GM21447 (cell line): ENCODE measurements at regions not wholly inside any gene's neighbourhood (a gene's known extent, or its start where the extent isn't known, plus 50 kb on each side); places are given as distances from the start of the nearest gene placed in this dataset.
"Not testable (repeated sequence)": the region's sequence is repeated elsewhere in the genome, so short reads cannot be mapped to it uniquely, and the experiment has no call there.

Experiments
- ATAC-seq: cut with Tn5 transposase; IDR thresholded peaks from one replicate; pipeline ENCODE4 v1.9.1; 2021; ENCODE audit not compliant: unreplicated experiment

DNA sequence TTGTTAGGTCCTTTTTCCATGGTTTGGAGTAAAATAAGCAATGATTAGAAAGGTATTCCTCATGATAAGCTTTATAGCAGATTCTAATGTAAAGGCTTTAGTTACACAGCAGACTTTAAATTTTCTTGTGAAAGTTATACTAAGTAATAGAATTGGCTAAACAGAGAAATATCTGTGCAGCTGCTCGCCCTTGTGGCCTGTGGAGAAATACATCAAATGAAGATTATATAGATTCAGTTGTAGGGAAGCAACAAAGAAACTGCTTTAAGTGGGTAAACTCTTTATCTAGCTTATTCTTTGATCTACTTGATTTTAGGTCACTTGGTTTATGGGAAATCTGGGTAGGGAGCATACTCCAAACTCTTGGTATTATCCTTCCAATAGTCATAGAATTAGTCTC, 1269.7 kb upstream of the SPRY2 start:
- no peak for ATAC-seq

DNA sequence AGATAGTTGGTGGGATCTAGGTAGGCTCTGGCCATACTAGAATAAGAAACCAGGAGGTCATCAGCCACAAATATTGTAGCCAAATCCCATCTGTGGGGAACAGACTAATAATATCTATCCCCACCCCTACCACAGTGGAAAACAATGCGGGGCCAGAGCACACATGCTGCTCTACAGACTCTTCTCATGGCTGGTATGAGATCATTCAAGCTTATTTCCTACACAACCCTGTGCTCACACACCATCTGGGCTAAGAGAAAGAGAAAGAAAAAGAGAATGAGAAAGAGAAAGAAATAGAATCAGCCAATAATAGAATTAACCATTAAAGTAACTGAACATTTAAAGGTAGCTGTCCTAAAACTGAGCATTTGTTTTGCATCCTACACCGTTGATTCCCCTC, 1268.4 kb upstream of the SPRY2 start:
- no peak for ATAC-seq

DNA sequence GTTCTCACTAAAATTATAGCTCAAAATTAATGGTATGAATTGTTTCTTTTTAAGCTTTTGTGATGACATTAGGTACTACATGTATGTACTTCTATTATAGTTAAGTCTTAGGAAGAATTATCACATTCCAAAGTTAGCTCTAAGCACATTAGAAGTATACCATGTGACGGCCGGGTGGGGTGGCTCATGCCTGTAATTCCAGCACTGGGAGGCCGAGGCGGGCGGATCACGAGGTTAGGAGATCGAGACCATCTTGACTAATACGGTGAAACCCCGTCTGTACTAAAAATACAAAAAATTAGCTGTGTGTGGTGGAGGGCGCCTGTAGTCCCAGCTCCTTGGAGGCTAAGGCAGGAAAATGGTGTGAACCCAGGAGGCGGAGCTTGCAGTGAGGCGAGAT, 1265.1 kb upstream of the SPRY2 start:
- no peak for ATAC-seq

DNA sequence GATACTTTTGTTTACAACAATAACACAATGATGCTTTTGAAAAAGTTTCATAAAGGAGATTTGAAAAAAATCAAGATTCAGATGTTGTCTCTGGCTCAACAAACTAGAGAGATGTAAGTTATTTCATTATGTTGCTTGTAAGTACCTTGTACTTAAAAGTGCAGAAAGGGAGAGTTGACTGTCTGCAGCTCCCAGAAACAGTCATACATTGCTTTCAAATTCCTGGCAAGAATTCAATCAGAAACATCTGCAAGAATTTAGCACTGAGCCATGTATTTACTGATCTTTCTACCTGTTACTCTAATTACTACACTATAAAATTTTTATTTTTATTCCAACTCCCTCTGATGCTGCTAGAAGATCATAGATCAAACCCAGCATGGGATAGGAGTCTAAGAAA, 1261.3 kb upstream of the SPRY2 start:
- no peak for ATAC-seq

DNA sequence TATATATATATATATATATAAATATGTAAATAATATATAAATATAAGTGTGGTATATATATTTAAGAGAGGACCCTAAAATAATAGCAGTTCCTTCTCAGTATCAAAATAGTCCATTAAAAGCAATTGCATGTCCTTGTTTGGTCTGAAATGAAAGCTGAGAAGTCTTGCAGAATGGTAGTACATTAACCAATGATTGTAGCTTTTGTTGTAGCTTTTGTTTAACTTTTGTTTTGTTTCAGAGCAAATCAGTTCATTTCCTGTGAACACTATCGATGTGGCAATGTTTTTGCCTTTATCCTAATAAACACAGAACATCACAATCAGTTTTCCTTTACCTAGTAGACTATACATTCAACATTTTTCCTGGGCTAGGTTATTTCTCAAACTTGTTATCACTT, 1256.2 kb upstream of the SPRY2 start:
- ATAC-seq: no peak

DNA sequence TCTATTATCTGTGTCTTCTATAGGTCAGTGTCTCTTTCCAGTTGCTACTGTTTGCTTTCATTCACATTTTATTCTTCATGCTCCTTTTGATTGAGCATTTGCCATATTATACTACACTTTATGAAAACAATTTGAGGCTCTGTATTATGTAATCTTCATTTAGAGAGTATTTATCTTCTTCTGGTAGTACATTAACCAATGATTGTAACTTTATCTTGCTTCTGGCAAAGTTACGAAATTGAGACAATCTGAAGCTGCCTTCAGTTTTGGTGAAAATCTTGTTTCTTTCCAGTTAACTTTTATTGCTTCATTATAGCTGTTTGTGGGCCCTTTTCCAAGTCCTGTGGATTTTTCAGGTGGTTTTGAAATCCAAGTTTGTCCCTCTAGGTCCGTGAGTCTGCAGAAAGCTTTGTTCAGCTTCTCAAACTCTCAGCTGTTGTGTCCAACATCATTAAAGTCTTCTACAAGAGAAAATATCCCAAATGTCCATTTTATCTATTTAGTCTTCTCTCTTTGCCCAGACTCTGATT, 1255.4 kb upstream of the SPRY2 start:
- ATAC-seq: no peak

DNA sequence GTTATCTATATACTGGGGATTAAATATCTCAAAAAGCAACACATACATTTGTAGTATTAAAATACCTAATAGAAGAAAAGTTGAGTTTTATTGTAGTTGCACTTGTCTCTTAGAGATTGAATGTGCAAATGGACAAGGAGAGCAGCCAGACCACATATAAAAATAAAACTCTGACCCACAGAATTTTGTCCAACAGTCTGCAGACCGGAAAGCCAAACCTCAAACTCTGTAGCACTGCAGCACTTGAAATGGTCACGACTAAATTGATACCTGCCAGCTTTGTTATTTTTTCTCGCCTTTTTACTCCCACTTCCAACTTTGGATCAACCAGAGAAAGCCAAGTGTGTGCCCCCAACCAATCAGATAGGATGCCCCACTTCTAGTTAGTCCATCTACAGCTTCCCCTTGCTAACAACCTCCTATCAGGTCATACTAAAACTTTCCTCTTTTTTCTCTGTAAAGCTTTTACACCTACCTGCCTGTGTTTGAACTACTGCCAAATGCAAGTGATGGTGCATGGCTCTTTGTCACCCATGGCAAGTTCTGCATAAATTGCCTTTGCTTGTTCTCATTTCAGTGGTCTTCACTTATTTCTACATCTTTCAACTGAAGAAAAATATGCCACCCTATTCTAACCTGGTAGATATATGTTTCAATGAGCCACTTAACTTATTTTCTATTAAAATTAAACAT, 1250.7 kb upstream of the SPRY2 start:
- no peak for ATAC-seq

DNA sequence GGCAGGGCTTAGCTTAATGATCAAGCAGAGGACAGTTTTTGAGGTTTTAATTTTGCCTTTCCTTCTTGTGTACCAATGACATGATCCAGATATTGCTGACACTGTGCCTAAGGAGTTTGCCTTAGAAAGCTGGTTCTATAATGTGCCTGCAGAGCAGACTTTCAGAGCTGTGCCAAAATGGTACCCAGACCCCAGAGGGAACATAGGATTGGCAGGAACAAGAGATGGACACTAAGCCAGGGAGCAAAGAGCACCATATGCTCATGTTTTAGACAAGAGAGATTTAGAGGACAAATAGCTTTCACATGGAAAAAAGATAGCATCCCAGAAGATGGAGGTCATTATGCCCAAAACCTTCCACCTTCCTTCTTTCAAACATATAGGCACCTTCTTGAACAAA, 1241.5 kb upstream of the SPRY2 start:
- ATAC-seq: no peak

DNA sequence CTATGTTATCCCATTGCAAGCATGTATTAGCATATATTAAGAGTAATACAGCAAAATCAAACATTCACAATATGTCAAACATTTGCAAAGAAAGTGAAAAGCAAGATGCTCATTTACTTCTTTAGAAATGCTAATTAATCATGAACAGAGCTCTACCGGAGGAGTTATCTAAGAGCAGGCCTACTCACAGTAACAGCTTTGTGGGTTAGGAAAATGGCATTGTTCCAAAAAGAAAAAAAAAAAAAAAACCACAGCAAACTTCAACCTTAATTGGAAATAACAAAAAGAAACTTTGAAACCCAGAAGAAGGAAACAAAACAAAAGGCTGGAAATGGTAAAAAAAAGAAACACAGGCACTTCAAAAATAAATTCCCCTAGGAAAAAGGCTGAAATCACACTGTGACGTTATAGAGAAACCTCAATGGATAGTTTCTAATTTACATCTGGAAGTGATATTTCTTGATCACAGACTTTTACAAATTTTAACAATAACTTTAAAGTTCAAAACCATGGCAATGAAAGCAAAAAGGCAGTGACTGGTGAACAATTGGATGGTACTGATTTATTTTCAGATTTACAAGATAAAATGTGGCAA, 1236.8 kb upstream of the SPRY2 start:
- ATAC-seq: no peak

DNA sequence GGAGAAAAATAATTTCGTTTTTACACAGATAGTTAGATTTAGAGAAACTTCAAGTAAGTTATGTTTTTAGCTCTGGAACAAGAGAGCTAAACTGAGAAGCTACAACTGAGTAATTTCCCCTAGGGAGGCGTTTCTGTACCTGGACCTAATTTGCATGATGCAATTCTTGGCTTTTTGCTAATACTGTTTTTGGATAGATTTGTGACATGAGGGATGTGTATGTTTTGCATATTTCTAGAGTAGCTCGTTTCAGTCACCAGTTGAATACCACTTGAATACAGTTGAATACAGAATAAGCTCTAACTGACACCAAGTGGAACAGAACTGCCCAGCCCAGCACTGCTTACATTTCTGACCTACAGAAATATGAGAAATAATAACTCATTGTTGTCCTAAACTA, 1227.9 kb upstream of the SPRY2 start:
- no peak for ATAC-seq

DNA sequence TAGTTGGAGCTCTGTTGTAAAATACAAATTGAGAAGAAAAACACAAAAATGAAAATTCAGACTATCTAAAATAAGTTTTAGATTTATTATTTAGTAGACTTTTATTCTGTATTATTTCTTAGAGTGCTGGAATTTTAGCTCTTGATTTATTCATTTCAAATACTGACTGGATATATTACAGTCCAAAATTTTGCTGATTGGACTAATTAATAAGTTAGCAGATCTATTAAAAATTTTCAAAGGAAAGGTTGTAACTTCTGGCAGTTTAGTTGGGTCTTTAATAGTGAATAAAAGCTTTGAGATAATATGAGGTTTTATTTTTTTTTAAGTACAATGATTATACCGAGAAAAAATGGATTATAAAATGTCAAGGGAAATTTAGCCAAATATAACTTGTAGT, 1224.9 kb upstream of the SPRY2 start:
- ATAC-seq: no peak

DNA sequence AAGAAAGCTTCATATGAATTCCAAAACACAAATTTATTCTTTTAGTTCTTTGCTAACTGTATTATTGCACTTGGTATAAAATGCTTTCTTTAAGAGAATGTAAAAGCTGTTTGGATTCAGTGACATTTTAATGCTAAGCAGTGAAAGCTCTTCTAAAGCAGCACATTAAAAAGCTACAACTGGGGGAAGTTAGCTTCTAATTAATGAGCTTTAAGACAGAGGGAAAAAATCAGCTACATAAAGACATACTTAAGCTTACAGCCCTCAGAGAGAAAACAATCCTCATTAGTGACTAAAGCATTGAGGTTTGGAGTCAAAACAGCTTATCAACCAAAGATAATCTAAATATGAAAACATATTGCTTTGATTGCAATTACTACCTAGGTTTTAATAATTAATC, 1222.2 kb upstream of the SPRY2 start:
- no peak for ATAC-seq

DNA sequence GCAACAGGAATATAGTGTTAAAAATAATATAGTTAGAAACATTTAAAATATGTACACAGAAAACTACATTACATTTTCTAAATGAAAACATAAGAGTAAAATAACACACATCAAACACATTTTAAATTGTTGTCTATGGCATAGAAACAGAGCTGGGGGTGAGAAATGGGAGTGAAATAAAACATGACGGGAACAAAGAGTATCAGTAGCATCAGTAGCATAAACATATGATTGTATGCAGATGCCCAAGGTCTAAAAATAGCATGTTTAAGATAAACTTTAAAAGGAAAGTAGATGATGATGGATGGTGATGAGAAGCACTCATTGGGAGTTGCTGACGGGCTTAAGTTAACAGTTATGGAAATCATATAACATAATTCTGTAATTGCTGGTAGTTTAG, 1221.7 kb upstream of the SPRY2 start:
- no peak for ATAC-seq

DNA sequence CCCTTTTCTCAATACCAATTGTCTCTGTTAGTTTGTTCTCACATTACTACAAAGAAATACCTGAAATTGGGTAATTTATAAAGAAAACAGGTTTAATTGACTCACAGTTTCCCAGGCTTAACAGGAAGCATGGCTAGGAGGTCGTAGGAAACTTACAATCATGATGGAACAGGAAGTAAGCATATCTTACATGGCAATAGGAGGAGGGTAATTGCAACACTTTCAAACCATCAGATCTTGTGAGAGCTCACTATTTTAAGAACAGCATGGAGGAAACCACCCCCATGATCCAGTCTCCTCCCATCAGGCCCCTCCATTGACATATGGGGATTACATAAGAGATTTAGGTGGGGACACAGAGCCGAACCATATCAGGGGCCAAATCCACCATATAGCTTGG, 1210.1 kb upstream of the SPRY2 start:
- no peak for ATAC-seq

DNA sequence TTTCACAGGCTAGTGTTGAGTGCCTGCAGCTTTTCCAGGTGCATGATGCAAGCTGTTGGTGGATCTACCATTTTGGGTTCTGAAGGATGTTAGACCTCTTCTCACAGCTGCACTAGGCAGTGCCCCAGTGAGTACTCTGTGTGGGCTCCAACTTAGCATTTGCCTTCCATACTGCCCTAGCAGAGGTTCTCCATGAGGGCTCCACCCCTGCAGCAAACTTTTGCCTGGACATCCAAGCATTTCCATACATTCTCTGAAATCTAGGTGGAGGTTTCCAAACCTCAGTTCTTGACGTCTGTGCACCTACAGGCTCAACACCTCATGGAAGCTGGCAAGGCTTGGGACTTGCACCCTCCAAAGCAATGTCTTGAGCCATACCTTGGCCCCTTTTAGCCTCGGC, 1205.4 kb upstream of the SPRY2 start:
- not testable (repeated sequence) for ATAC-seq

DNA sequence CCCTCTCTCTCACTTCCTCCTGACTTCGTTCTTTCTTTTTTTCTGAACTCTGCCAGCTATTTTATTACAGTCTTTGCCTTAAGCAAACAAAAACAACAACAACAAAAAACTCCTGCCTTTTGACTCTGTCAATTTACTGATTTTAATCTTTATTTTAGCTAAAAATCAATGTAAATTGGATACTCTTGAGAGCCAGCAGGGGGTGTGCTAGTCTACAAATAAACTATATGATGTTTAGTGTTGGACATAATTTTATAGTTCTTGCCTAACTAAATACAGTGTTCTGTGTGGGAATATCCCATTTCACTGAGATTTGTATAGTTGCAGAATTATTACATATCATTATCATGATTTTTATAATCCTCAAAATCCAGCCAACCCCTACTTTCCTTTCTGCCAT, 1199.9 kb upstream of the SPRY2 start:
- no peak for ATAC-seq

DNA sequence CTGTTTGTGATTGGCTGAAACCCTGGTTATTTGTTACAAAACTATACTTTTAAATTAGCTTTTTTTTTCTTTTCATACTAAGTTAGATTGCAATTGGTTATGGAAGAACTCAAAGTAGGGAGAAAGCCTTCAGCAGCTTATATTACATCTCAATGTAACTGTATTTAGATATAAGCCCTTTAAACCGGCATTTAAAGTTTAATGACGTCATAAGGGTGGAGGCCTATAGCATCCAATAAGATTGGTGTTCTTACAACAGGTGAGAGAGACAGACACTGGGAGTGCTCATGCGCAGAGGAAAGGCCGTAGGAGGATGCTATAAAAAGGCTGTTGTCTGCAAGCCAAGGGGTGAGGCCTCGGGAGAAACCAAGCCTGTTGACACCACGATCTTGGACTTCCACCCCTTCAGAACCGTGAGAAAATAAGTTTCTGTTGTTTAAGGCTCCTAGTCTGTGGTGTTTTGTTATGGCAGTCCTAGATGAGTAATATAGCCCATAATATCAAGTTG, 1198.8 kb upstream of the SPRY2 start:
- no peak for ATAC-seq

DNA sequence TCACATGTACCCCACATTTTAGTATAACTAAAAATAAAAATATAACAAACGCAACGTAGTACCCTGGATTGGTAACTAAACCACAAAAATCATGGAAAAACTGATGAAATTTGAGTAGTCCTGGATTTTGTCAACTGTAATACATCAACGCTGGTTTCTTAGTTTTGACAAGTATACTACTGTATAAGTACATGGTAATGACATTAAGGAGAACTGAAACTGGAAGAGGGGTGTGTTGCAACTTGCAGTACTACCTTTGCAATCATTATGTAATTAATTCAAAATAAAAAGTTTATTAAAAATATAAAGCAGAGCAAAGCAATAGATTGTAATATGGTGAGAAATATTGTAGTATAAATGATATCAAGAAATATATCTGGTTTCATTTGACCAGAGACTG, 1158.0 kb upstream of the SPRY2 start:
- ATAC-seq: no peak

DNA sequence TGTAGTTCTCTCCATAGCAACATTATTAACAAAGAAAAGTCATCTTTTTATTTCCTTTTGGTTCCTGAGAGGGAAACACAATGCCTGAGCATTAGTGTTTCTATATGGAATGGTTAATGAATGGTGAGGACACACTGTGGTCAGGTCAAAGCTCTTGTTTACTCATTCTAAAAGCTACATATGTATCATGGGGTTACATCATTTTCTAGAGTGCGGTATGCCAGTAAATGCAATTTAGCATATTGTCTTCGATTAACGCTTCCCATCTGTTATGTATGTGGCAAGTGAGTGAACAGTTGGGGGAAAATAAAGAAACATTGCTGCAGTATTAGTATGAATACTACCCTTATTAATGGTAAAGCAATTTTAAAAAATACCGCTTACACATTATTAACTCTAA, 1152.2 kb upstream of the SPRY2 start:
- ATAC-seq: no peak

DNA sequence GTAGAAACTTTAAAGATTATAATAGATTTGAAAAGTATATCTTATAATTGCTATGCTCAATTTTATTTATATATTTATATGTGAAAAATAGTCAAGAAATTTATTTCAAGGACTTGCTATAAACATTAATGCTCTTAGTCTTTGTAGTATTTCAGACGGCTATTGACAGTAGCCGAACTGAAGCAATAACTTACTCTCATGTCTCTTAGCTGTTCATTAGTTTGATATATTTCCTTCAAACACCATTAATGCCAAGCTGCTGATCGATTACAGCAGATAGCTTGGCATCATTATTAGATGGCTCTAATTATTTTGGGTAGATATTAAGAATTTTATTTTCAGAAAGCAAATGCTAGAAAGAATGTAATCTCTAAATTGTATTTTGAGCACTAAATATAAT, 1151.5 kb upstream of the SPRY2 start:
- ATAC-seq: no peak

DNA sequence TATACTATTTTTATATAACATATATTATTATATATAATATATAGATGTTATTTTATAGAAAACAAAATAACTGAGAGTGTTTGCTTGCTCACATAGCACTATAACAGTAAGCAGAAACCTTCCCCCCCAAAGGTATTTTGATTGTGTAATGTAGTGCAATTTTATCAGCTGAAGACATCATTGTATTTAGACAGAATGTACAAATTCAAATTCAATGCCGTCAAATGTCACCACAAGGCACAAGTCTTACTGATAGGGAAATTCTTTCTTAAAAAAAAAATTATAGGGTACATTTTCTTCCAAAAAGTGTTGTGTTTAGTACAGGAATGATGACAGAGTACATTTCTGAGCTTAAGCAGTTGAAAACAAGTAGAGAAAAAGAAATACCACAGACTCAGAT, 1147.1 kb upstream of the SPRY2 start:
- ATAC-seq: no peak

DNA sequence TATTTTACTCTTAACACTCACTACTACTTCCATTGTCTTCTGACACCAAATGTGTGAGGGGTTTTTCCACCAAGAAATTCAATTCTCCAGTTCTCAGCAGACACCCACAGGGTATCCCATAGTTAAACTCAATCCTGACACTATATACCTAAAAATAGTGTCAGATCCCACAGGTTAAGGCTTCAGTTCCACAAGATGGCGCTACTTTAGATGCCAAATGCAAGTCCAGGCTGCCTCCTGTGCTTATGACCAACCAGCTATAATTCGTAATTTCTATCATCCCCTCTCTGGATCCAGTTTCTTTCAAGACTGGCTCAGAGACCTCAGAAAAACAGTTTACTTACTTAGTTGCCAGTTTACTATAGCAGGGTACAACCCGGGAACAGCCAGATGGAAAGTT, 1146.2 kb upstream of the SPRY2 start:
- ATAC-seq: no peak

DNA sequence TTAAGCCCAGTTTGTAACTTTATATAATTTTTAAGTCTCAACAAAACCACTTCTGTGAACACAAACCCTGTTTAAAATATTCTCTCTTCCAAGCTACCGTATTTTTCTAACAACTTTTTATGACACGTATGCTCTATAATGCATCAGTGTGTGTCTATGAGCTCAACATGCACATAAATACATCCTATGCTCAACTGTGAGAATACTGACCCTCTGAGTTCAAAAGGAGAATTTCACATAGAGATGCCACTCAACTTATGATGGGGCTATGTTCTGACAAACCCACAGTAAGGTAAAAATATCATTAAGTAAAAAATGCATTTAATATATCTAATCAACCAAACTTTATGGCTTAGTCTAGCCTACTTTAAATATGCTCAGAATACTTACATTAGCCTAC, 1139.7 kb upstream of the SPRY2 start:
- ATAC-seq: no peak
